GM19463 (cell line): ENCODE measurements at regions not wholly inside any gene's neighbourhood (a gene's known extent, or its start where the extent isn't known, plus 50 kb on each side); places are given as distances from the start of the nearest gene placed in this dataset.
A peak's percentile ranks its signal among the peaks of the same experiment; 100 is the strongest.

Experiments used
- ATAC-seq: cut with Tn5 transposase; IDR thresholded peaks from one replicate; pipeline ENCODE4 v1.9.1; 2021; ENCODE audit warnings: mild to moderate bottlenecking, moderate library complexity; ENCODE audit not compliant: unreplicated experiment

- ATAC-seq = no peak
These were observed 184.2 kb upstream of the NXPH2 start for GRCh38 chr2:138964418-138964817.

GRCh38 chr2:138962686-138963085, 182.5 kb upstream of the NXPH2 start:
- no peak for ATAC-seq

DNA sequence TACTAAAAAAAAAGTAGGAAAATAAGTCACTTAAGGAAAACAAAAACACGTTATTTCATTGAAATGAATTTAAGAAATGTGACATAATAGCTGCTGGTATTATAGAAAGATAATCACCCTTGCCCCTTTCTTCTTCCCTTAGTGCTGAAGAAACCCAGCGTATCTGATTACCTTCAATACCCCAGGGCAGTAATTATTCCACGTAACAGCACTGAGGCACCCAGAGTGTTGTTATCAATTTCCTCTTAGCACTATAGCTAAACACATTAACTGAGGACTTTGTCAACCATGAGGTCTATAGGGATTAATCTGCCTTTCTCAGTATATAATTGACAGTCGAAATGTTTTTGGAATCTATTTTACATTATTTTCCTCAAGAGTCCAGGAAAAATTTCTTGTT, 180.0 kb upstream of the NXPH2 start:
- ATAC-seq = no peak

DNA sequence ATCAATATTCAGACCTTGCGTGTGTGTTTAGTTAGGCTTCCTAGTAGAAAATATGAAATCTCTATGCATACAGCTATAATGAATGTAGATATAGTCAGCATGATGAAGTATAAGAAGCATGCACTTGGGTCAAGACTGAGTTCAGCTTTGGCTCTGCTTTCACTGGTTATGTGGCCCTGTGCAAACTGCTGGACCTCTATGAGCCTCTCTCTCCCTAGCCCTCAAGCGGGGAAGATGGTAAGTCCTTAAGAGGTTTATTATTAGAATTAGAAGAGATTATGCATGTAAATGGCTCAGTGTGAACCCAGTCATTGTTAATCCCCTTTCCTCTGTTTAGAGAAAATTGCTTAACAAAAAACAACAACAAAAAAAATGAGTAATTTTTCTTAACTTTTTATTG, 178.8 kb upstream of the NXPH2 start:
- ATAC-seq = no peak

DNA sequence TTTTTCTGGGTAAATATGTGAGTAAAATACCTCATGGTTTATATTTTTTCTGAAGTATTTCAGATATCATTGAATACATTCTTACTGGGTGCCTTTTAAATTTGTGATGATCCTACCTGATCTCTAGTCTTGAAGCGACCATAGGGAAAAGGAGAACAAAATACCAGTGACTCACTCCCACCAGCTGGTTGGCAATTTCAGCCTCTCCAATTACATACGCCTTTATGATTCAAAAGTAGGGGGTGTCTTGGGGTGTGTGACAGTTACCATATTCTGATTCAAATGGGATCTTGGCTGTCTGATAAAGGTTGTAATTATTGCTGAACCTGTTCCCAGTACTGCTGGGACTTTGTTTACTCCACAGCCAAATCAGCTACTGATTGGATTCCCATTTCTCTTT, 175.9 kb upstream of the NXPH2 start:
- no peak for ATAC-seq

DNA sequence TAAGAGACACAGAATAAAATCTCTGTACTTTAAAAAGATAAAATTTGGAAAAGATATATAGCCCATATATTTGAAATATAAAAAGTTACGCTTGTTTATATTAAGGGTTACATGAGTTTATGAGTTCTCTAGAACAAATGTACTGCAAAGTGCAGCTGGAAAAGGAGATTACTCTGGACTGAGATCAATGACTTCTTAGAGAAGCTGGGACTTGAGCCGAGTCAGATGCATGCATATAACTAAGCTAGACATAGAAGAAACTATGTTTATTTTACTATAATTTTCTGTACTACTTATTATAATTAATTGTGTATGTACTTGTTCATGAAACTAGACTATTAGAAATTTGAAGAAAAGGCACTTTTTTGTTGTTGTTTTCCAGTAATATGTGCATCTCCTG, 170.3 kb upstream of the NXPH2 start:
- ATAC-seq = no peak

GRCh38 chr2:138949517-138949916, 169.3 kb upstream of the NXPH2 start:
- no peak for ATAC-seq

GRCh38 chr2:138948070-138948539, 167.9 kb upstream of the NXPH2 start:
- ATAC-seq = peak; percentile 85

GRCh38 chr2:138943470-138943869, 163.3 kb upstream of the NXPH2 start:
- ATAC-seq = no peak

- no peak for ATAC-seq
These were observed 162.3 kb upstream of the NXPH2 start for GRCh38 chr2:138942466-138942865.

DNA sequence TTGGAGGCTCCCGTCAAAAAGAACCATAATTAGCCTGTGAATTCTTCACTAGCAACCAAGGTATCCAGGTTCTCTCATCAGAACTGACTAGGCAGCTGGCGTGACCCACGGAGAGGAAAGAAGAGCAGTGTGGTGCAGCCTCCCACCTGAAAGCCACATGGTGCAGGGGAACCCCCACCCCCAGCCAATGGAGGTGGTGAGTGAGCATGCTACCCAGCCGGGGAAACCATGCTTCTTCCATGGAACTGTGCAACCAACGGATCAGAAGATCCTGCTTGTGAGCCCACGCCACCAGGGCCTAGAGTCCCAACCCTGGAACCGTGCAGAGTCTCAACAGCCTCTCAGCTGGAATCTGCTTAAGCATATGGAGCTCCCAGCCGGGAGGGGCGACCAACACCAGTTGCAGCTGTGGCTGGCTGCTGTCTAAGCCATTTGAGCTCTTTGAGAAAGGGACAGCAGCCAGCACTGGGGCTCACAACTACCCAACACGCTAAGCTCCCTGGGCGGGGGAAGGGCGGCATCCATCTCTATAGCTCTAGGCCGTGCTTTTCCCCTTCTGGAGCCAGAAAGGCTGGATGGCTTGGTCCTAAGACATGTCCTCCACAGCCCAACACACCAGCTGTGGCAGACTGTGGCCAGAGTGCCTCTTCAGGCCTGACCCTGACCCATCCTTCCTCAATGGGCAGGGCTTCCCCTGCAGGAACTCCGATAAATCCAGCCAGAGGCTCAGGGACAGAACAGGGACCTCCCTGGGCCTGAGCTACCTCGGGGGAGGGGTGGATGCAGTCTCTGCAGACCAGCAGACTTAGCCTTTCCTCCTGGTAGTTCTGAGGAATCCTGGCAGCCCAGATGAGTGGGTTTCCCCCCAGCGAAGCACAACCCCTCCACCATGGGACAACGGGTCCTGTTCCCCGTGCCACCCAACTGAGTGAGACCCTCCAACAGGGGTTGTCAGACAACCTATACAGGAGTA, 151.4 kb upstream of the NXPH2 start:
- ATAC-seq = no peak

DNA sequence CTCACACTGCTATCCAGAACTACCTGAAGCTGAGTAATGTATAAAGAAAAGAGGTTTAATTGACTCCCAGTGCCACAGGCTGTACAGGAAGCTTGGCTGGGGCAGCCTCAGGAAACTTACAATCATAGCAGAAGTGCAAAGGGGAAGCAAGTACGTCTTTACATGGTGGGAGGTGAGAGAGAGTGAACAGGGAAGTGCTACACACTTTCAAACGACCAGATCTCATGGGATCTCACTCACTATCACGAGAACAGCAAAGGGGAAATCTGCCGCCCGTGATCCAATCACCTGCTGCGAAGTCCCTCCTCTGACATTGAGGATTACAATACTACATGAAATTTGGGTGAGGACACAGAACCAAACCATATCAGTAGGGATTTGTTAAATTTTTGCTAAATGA, 150.4 kb upstream of the NXPH2 start:
- no peak for ATAC-seq

GRCh38 chr2:138928374-138929021, 148.3 kb upstream of the NXPH2 start:
- no peak for ATAC-seq

- no peak for ATAC-seq
These were observed 142.9 kb upstream of the NXPH2 start for GRCh38 chr2:138922973-138923563.

GRCh38 chr2:138919120-138919747, 139.0 kb upstream of the NXPH2 start:
- no peak for ATAC-seq

DNA sequence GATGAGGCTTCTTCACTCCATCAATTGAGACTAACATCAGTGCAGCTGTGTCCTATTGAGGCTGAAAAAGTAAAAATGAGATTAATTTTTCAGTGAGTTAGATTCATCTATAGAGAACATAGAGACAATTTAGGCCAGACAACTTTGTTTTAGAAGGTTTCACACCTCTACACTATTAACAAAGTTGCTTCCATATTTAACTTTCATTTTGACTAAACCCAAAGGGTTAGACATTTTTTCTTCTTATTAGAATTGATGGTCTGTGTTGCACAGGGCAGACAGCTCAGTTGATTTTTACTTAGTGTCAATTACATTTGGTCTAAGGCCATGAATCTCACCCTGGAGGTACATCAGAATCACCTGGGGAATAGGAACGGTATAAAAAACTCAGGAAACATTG, 130.2 kb upstream of the NXPH2 start:
- no peak for ATAC-seq

- no peak for ATAC-seq
These were observed 126.4 kb upstream of the NXPH2 start for GRCh38 chr2:138906549-138906948.

DNA sequence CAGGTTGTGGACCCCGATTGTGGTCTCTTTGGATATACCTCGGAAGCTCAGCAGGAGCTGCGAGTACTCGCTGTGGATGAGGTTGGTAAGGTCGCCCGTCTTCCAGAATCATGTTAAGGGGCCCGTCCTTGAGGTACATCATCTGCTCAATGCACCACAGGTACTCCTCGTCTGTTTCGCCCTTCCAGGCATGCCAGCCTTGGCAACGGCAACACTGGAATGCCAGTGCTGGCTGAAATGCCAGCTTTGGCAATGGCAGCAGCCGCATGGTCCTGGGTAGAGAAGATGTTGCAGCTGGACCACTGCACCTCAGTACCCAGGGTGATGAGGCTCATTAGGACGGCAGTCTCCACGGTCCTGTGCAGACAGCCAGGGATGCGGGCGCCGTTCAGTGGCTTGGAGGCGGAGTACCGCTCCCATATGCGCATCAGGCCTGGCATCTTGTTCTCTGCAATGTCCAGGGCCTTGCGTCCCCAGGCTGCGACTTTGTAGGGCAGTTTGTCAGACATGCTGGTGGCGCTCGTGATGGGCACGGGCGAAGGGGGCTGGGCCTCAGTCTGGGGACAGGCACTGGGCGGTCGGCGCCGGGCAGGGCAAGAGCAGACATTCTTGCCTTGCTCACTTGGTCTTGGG, 122.2 kb upstream of the NXPH2 start:
- ATAC-seq = no peak

GRCh38 chr2:138901530-138901929, 121.3 kb upstream of the NXPH2 start:
- ATAC-seq = no peak

DNA sequence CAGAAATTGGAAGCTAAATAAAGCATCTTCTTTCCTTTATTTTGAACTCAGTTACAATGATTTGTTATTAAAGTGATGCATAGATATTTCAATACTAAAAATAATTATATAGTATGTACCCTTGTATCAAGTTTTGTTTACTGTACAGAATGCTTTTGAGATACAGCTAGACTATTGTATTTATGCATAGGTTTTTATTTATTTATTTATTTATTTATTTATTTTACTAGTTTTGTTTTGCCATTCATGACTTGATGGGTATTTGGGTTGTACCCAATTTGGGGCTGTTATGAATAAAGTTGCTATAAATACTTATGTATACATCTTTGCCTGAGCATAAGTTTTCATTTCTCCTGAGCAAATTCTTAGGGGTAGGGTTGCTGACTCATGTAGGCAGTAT, 118.7 kb upstream of the NXPH2 start:
- no peak for ATAC-seq

DNA sequence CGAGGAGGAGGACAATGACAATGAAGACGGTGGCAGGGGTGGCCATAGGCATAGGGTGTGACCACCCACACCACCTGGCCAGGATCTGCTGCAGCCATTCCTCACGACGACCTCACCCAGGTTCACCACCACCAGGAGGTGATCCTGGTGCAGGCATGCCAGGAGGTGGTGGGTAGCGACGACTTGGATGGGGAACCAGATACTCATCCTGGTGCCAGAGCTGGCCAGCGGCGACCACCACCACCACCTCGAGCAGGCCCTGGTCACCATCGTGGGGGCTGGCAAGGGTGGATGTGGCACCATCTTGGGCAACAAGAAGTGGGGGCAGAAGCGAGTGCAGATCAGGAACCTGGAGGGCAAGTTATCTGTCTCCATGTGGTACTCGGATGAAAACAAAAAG, 117.1 kb upstream of the NXPH2 start:
- no peak for ATAC-seq
